ENCODE measurements at regions not wholly inside any gene's neighbourhood (a gene's known extent, or its start where the extent isn't known, plus 50 kb on each side); places are given as distances from the start of the nearest gene placed in this dataset.

GRCh38 chr5:105428451-105429380, 1866.1 kb upstream of the NUDT12 start:
- DNase-seq (ENCODE audit: low read depth in 2 of 3, low spot score in 2 of 3): no peak

GRCh38 chr5:105414067-105414466, 1851.5 kb upstream of the NUDT12 start:
- DNase-seq (ENCODE audit: low read depth in 2 of 3, low spot score in 2 of 3): no peak

GRCh38 chr5:105413406-105413990, 1850.9 kb upstream of the NUDT12 start:
- no peak for DNase-seq (ENCODE audit: low read depth in 2 of 3, low spot score in 2 of 3)

- DNase-seq (ENCODE audit: low read depth in 2 of 3, low spot score in 2 of 3): no peak
Observed at GRCh38 chr5:105409695-105410094, 1847.1 kb upstream of the NUDT12 start.

- DNase-seq (ENCODE audit: low read depth in 2 of 3, low spot score in 2 of 3): no peak
Observed at GRCh38 chr5:105407200-105407599, 1844.6 kb upstream of the NUDT12 start.

GRCh38 chr5:105397749-105398148, 1835.2 kb upstream of the NUDT12 start:
- no peak for DNase-seq (ENCODE audit: low read depth in 2 of 3, low spot score in 2 of 3)

GRCh38 chr5:105392710-105393149, 1830.1 kb upstream of the NUDT12 start:
- no peak for DNase-seq (ENCODE audit: low read depth in 2 of 3, low spot score in 2 of 3)

GRCh38 chr5:105392122-105392709, 1829.6 kb upstream of the NUDT12 start:
- DNase-seq (ENCODE audit: low read depth in 2 of 3, low spot score in 2 of 3): no peak

GRCh38 chr5:105380126-105380525, 1817.5 kb upstream of the NUDT12 start:
- no peak for DNase-seq (ENCODE audit: low read depth in 2 of 3, low spot score in 2 of 3)

- no peak for DNase-seq (ENCODE audit: low read depth in 2 of 3, low spot score in 2 of 3)
Observed at GRCh38 chr5:105371169-105371568, 1808.6 kb upstream of the NUDT12 start.

GRCh38 chr5:105350486-105351140, 1788.0 kb upstream of the NUDT12 start:
- DNase-seq (ENCODE audit: low read depth in 2 of 3, low spot score in 2 of 3): no peak

GRCh38 chr5:105331558-105331957, 1769.0 kb upstream of the NUDT12 start:
- no peak for DNase-seq (ENCODE audit: low read depth in 2 of 3, low spot score in 2 of 3)

GRCh38 chr5:105330185-105330584, 1767.6 kb upstream of the NUDT12 start:
- DNase-seq (ENCODE audit: low read depth in 2 of 3, low spot score in 2 of 3): no peak

- DNase-seq (ENCODE audit: low read depth in 2 of 3, low spot score in 2 of 3): no peak
Observed at GRCh38 chr5:105304859-105305258, 1742.3 kb upstream of the NUDT12 start.

GRCh38 chr5:105288946-105289345, 1726.4 kb upstream of the NUDT12 start:
- no peak for DNase-seq (ENCODE audit: low read depth in 2 of 3, low spot score in 2 of 3)

GRCh38 chr5:105283134-105283533, 1720.5 kb upstream of the NUDT12 start:
- no peak for DNase-seq (ENCODE audit: low read depth in 2 of 3, low spot score in 2 of 3)

- no peak for DNase-seq (ENCODE audit: low read depth in 2 of 3, low spot score in 2 of 3)
Observed at GRCh38 chr5:105274079-105274478, 1711.5 kb upstream of the NUDT12 start.

- DNase-seq (ENCODE audit: low read depth in 2 of 3, low spot score in 2 of 3): no peak
Observed at GRCh38 chr5:105263515-105263914, 1700.9 kb upstream of the NUDT12 start.

- DNase-seq (ENCODE audit: low read depth in 2 of 3, low spot score in 2 of 3): no peak
Observed at GRCh38 chr5:105259581-105260217, 1697.1 kb upstream of the NUDT12 start.

- DNase-seq (ENCODE audit: low read depth in 2 of 3, low spot score in 2 of 3): no peak
Observed at GRCh38 chr5:105238561-105238960, 1676.0 kb upstream of the NUDT12 start.

Data from hematopoietic multipotent progenitor cell (in vitro differentiated cells).